Activated T-cell treated with anti-CD3 and anti-CD28 coated beads, Interleukin-2, amount 50 U/mL, for 24 hours (primary cell): ENCODE measurements at regions not wholly inside any gene's neighbourhood (a gene's known extent, or its start where the extent isn't known, plus 50 kb on each side); places are given as distances from the start of the nearest gene placed in this dataset.
"Not testable (repeated sequence)": the region's sequence is repeated elsewhere in the genome, so short reads cannot be mapped to it uniquely, and the experiment has no call there.

Experiments
- DNase-seq: peaks from one replicate; pipeline ENCODE4 v3.0.0-alpha.2; 2020
- H3K27ac Mint-ChIP-seq: 2 replicates; pipeline ENCODE4 v1.8.0; 2020; ENCODE audit warnings: mild to moderate bottlenecking, mixed read lengths
- H3K27me3 Mint-ChIP-seq: 2 replicates; pipeline ENCODE4 v1.8.0; 2020; ENCODE audit warnings: mixed read lengths
- H3K36me3 Mint-ChIP-seq: 2 replicates; pipeline ENCODE4 v1.8.0; 2020; ENCODE audit warnings: low read depth, mixed read lengths
- H3K4me1 Mint-ChIP-seq: 2 replicates; pipeline ENCODE4 v1.8.0; 2020; ENCODE audit warnings: low read depth, mixed read lengths
- H3K4me3 Mint-ChIP-seq: 2 replicates; pipeline ENCODE4 v1.8.0; 2020; ENCODE audit warnings: mild to moderate bottlenecking, moderate library complexity, mixed read lengths
- H3K9me3 Mint-ChIP-seq: 2 replicates; pipeline ENCODE4 v1.8.0; 2020; ENCODE audit warnings: mixed read lengths

- H3K4me3 Mint-ChIP-seq, result no peak overlapping the region
- H3K4me1 Mint-ChIP-seq, result peaks cover 33% of the 10 kb centered on the region
- no peak for DNase-seq
- peaks cover 17% of the 10 kb centered on the region for H3K9me3 Mint-ChIP-seq
- H3K36me3 Mint-ChIP-seq, result peaks cover 3% of the 10 kb centered on the region
- H3K27me3 Mint-ChIP-seq, result no peaks in the 10 kb centered on the region
- H3K27ac Mint-ChIP-seq, result no peak overlapping the region
Observed at GRCh38 chr2:37576831-37577230, 94.6 kb downstream of the CDC42EP3 start.

- no peak overlapping the region for H3K27ac Mint-ChIP-seq
- H3K36me3 Mint-ChIP-seq, result peaks cover 3% of the 10 kb centered on the region
- H3K27me3 Mint-ChIP-seq, result no peaks in the 10 kb centered on the region
- no peak overlapping the region for H3K4me3 Mint-ChIP-seq
- no peak for DNase-seq
- peaks cover 17% of the 10 kb centered on the region for H3K9me3 Mint-ChIP-seq
- H3K4me1 Mint-ChIP-seq, result peaks cover 46% of the 10 kb centered on the region
Observed at GRCh38 chr2:37579192-37579713, 92.2 kb downstream of the CDC42EP3 start.

GRCh38 chr2:37579949-37580348, 91.5 kb downstream of the CDC42EP3 start:
- H3K27ac Mint-ChIP-seq, H3K4me3 Mint-ChIP-seq, DNase-seq, H3K36me3 Mint-ChIP-seq, H3K27me3 Mint-ChIP-seq: not testable (repeated sequence)
- Mint-ChIP-seq H3K4me1 (peaks cover 52% of the 10 kb centered on the region), H3K9me3 (peaks cover 17% of the 10 kb centered on the region)

- peaks cover 3% of the 10 kb centered on the region for H3K36me3 Mint-ChIP-seq
- no peak overlapping the region for H3K4me3 Mint-ChIP-seq
- H3K9me3 Mint-ChIP-seq, result peaks cover 13% of the 10 kb centered on the region
- H3K27me3 Mint-ChIP-seq, result no peaks in the 10 kb centered on the region
- peak overlapping the region; percentile 27 for H3K27ac Mint-ChIP-seq
- peaks cover 66% of the 10 kb centered on the region for H3K4me1 Mint-ChIP-seq
- no peak for DNase-seq
Observed at GRCh38 chr2:37581433-37581832, 90.0 kb downstream of the CDC42EP3 start.

- peaks cover 78% of the 10 kb centered on the region for H3K4me1 Mint-ChIP-seq
- peaks cover 3% of the 10 kb centered on the region for H3K36me3 Mint-ChIP-seq
- H3K4me3 Mint-ChIP-seq, result peak overlapping the region; percentile 56
- H3K27me3 Mint-ChIP-seq, result no peaks in the 10 kb centered on the region
- H3K9me3 Mint-ChIP-seq, result peaks cover 13% of the 10 kb centered on the region
- H3K27ac Mint-ChIP-seq, result peak overlapping the region; percentile 80
- peak; percentile 40 for DNase-seq
Observed at GRCh38 chr2:37582481-37583220, 88.8 kb downstream of the CDC42EP3 start.

GRCh38 chr2:37583402-37583801, 88.0 kb downstream of the CDC42EP3 start:
- H3K36me3 Mint-ChIP-seq, result peaks cover 3% of the 10 kb centered on the region
- peak overlapping the region; percentile 56 for H3K4me3 Mint-ChIP-seq
- H3K9me3 Mint-ChIP-seq, result peaks cover 13% of the 10 kb centered on the region
- peaks cover 86% of the 10 kb centered on the region for H3K4me1 Mint-ChIP-seq
- peak overlapping the region; percentile 80 for H3K27ac Mint-ChIP-seq
- no peaks in the 10 kb centered on the region for H3K27me3 Mint-ChIP-seq
- no peak for DNase-seq

GRCh38 chr2:37583867-37584266, 87.6 kb downstream of the CDC42EP3 start:
- peak overlapping the region; percentile 48 for H3K27ac Mint-ChIP-seq
- H3K4me1 Mint-ChIP-seq, result peaks cover 90% of the 10 kb centered on the region
- no peaks in the 10 kb centered on the region for H3K27me3 Mint-ChIP-seq
- peaks cover 13% of the 10 kb centered on the region for H3K9me3 Mint-ChIP-seq
- no peak for DNase-seq
- no peak overlapping the region for H3K4me3 Mint-ChIP-seq
- H3K36me3 Mint-ChIP-seq, result peaks cover 3% of the 10 kb centered on the region

- Mint-ChIP-seq H3K9me3 (peaks cover under 1% of the 10 kb centered on the region), H3K4me1 (peaks cover 94% of the 10 kb centered on the region), H3K27me3 (no peaks in the 10 kb centered on the region), H3K4me3 (peak overlapping the region; percentile 51), H3K27ac (peak overlapping the region; percentile 96), H3K36me3 (no peaks in the 10 kb centered on the region)
- DNase-seq, result peak; percentile 52
Observed at GRCh38 chr2:37585295-37585908, 86.0 kb downstream of the CDC42EP3 start.

- no peaks in the 10 kb centered on the region for H3K27me3 Mint-ChIP-seq
- no peaks in the 10 kb centered on the region for H3K36me3 Mint-ChIP-seq
- H3K4me1 Mint-ChIP-seq, result peaks cover 96% of the 10 kb centered on the region
- peak overlapping the region; percentile 51 for H3K4me3 Mint-ChIP-seq
- peak; percentile 67 for DNase-seq
- peak overlapping the region; percentile 96 for H3K27ac Mint-ChIP-seq
- no peaks in the 10 kb centered on the region for H3K9me3 Mint-ChIP-seq
Observed at GRCh38 chr2:37585982-37586621, 85.3 kb downstream of the CDC42EP3 start.

- no peak for DNase-seq
- H3K4me1 Mint-ChIP-seq, result peaks cover 94% of the 10 kb centered on the region
- H3K4me3 Mint-ChIP-seq, result peak overlapping the region; percentile 51
- no peaks in the 10 kb centered on the region for H3K36me3 Mint-ChIP-seq
- no peaks in the 10 kb centered on the region for H3K9me3 Mint-ChIP-seq
- H3K27me3 Mint-ChIP-seq, result no peaks in the 10 kb centered on the region
- H3K27ac Mint-ChIP-seq, result peak overlapping the region; percentile 96
Observed at GRCh38 chr2:37586663-37587317, 84.7 kb downstream of the CDC42EP3 start.

- Mint-ChIP-seq H3K4me1 (peaks cover 89% of the 10 kb centered on the region), H3K36me3 (no peaks in the 10 kb centered on the region), H3K27me3 (no peaks in the 10 kb centered on the region), H3K4me3 (no peak overlapping the region), H3K9me3 (no peaks in the 10 kb centered on the region), H3K27ac (peak overlapping the region; percentile 93)
- no peak for DNase-seq
Observed at GRCh38 chr2:37587817-37588216, 83.6 kb downstream of the CDC42EP3 start.

- Mint-ChIP-seq H3K9me3 (no peaks in the 10 kb centered on the region), H3K4me3 (no peak overlapping the region)
- DNase-seq, result no peak
Observed at GRCh38 chr2:37588316-37588777, 83.1 kb downstream of the CDC42EP3 start.

GRCh38 chr2:37589298-37589697, 82.1 kb downstream of the CDC42EP3 start:
- no peaks in the 10 kb centered on the region for H3K36me3 Mint-ChIP-seq
- peaks cover 3% of the 10 kb centered on the region for H3K9me3 Mint-ChIP-seq
- no peak for DNase-seq
- peak overlapping the region; percentile 31 for H3K4me3 Mint-ChIP-seq
- peaks cover 74% of the 10 kb centered on the region for H3K4me1 Mint-ChIP-seq
- H3K27me3 Mint-ChIP-seq, result no peaks in the 10 kb centered on the region
- peak overlapping the region; percentile 93 for H3K27ac Mint-ChIP-seq

More at GRCh38 chr2:37588316-37588777, 83.1 kb downstream of the CDC42EP3 start:
- no peaks in the 10 kb centered on the region for H3K36me3 Mint-ChIP-seq
- H3K27me3 Mint-ChIP-seq, result no peaks in the 10 kb centered on the region
- peaks cover 84% of the 10 kb centered on the region for H3K4me1 Mint-ChIP-seq
- H3K27ac Mint-ChIP-seq, result peak overlapping the region; percentile 93

- Mint-ChIP-seq H3K27ac (no peak overlapping the region), H3K4me3 (no peak overlapping the region), H3K4me1 (peaks cover 66% of the 10 kb centered on the region), H3K9me3 (peaks cover 8% of the 10 kb centered on the region), H3K36me3 (no peaks in the 10 kb centered on the region), H3K27me3 (no peaks in the 10 kb centered on the region)
- DNase-seq, result no peak
Observed at GRCh38 chr2:37590119-37590571, 81.3 kb downstream of the CDC42EP3 start.
